K562 (cell line): ENCODE measurements at regions not wholly inside any gene's neighbourhood (a gene's known extent, or its start where the extent isn't known, plus 50 kb on each side); places are given as distances from the start of the nearest gene placed in this dataset.

ENCODE experiments used
- ATAC-seq: fragments of 200-7000 bp; cut with Tn5 transposase; 3 replicates; pipeline ENCODE4 v1.9.1; 2020; ENCODE audit warnings: moderate library complexity
- BruUV-seq: library from RNA; stranded (reverse); fragments of 400-500 nt; replicated peaks from 2 replicates; lab custom pipeline; 2021; lab: Mats Ljungman, UMichigan
- CTCF ChIA-PET: fragments of 300-600 bp; formaldehyde crosslinking; extraction: SDS; loops from one replicate; lab custom pipeline; 2021; ENCODE audit warnings: low intra/inter-chr PET ratio; lab: Yijun Ruan, JAX
- POLR2A ChIA-PET: fragments of 300-600, 350-650 bp; sonication (Branson Sonifier 250); formaldehyde crosslinking; extraction: SDS; loops from one replicate; lab custom pipeline; 2021; ENCODE audit warnings: antibody characterized with exemption, inconsistent platforms; lab: Yijun Ruan, JAX
- DNase-seq, 4 experiments: peaks; one replicate each; pipeline versions ENCODE4 v3.0.0 to v3.0.0-alpha.2; 2011 to 2018; ENCODE audit warnings: low spot score in 3 of 4, mixed read lengths in 3 of 4; ENCODE audit errors: extremely low read depth in 1 of 4
- FAIRE-seq: peaks from 2 replicates; lab custom pipeline; 2011; peaks lifted over from hg19 to GRCh38; lab: Jason Lieb, UNC
- H2AFZ ChIP-seq: 2 replicates; pipeline ENCODE4 v1.6.0; 2011; ENCODE audit warnings: low read depth, low read length, control low read depth, inconsistent platforms
- H3K27ac ChIP-seq: fragments of 200-600 bp; 3 replicates; pipeline ENCODE4 v1.8.0; 2011; ENCODE audit warnings: low read depth, mild to moderate bottlenecking, control low read depth, inconsistent platforms, low read length, moderate library complexity, mixed read lengths; ENCODE audit errors: extremely low read depth
- H3K27me3 ChIP-seq, 2 experiments: fragments of 300-600 bp in 1 of 2; 2 replicates in 1 of 2; 3 replicates in 1 of 2; pipeline versions ENCODE4 v1.6.0 to v1.8.0; 2011; ENCODE audit warnings: inconsistent platforms in 2 of 2, low read length in 2 of 2, mild to moderate bottlenecking in 1 of 2, mixed read lengths in 1 of 2, moderate library complexity in 1 of 2; ENCODE audit not compliant: control insufficient read depth in 2 of 2, insufficient read depth in 2 of 2
- H3K36me3 ChIP-seq: fragments of 300-600 bp; 3 replicates; pipeline ENCODE4 v1.8.0; 2011; ENCODE audit warnings: mild to moderate bottlenecking, low read length, inconsistent platforms; ENCODE audit not compliant: control insufficient read depth, insufficient read depth
- H3K4me1 ChIP-seq, 2 experiments: fragments of 200-600 bp in 1 of 2; replicated peaks in 1 of 2; 2 replicates in 1 of 2; 3 replicates in 1 of 2; pipeline versions ENCODE4 v1.5.1 to v1.8.0; 2011; ENCODE audit warnings: inconsistent platforms in 2 of 2, low read length in 2 of 2, mild to moderate bottlenecking in 1 of 2, mixed read lengths in 1 of 2, moderate library complexity in 1 of 2; ENCODE audit not compliant: control insufficient read depth in 2 of 2, insufficient read depth in 2 of 2
- H3K4me2 ChIP-seq: 2 replicates; pipeline ENCODE4 v1.6.1; 2011; ENCODE audit warnings: low read length, control low read depth, inconsistent platforms, mixed read lengths; ENCODE audit not compliant: insufficient read depth
- H3K4me3 ChIP-seq: fragments of 200-600 bp; sonication (generic), shearing (Covaris generic); 2 replicates; pipeline ENCODE4 v1.5.1; 2016; ENCODE audit warnings: control low read depth, inconsistent platforms
- H3K79me2 ChIP-seq: fragments of 200-600 bp; 3 replicates; pipeline ENCODE4 v1.8.0; 2011; ENCODE audit warnings: low read length, inconsistent platforms; ENCODE audit not compliant: control insufficient read depth, insufficient read depth
- H3K9ac ChIP-seq, 2 experiments: 2 replicates each; pipeline versions ENCODE4 v1.6.0 to v1.6.1; 2011; ENCODE audit warnings: low read depth in 2 of 2, low read length in 2 of 2, control low read depth in 1 of 2, inconsistent platforms in 1 of 2, mild to moderate bottlenecking in 1 of 2, mixed read lengths in 1 of 2; ENCODE audit not compliant: insufficient read depth in 1 of 2
- H3K9me1 ChIP-seq: one replicate; pipeline ENCODE4 v1.6.0; 2011; ENCODE audit warnings: inconsistent platforms, mild to moderate bottlenecking, low read length, moderate library complexity; ENCODE audit not compliant: control insufficient read depth, insufficient read depth
- H3K9me3 ChIP-seq: replicated peaks from 2 replicates; pipeline ENCODE4 v1.5.1; 2011; ENCODE audit warnings: low read depth, low read length, inconsistent platforms; ENCODE audit not compliant: control insufficient read depth, insufficient read depth
- H4K20me1 ChIP-seq: replicated peaks from 2 replicates; pipeline ENCODE4 v1.6.1; 2011; ENCODE audit warnings: low read length, inconsistent platforms, mixed read lengths; ENCODE audit not compliant: control insufficient read depth, insufficient read depth
- BRF1 ChIP-seq: IDR thresholded peaks from 3 replicates; pipeline ENCODE4 v1.6.1; 2011; ENCODE audit warnings: borderline replicate concordance, mild to moderate bottlenecking; ENCODE audit not compliant: insufficient read length; ENCODE audit errors: extremely low read depth
- ETV1 ChIP-seq: fragments of 450-650 bp; conservative IDR thresholded peaks from 2 replicates; pipeline ENCODE4 v1.6.1; 2016; ENCODE audit warnings: missing genetic modification characterization, control low read depth, low read depth, missing compliant biosample characterization
- HMG20A ChIP-seq: fragments of 450-650 bp; formaldehyde crosslinking; conservative IDR thresholded peaks from 2 replicates; pipeline ENCODE4 v1.4.0; 2020; ENCODE audit warnings: mild to moderate bottlenecking, mixed read lengths
- L3MBTL2 ChIP-seq: fragments of 450-650 bp; IDR thresholded peaks from 2 replicates; pipeline ENCODE4 v1.6.1; 2016; ENCODE audit warnings: mild to moderate bottlenecking, moderate library complexity
- NEUROD1 ChIP-seq: fragments of 150-350 bp; IDR thresholded peaks from 2 replicates; pipeline ENCODE4 v1.6.1; 2014; ENCODE audit warnings: borderline replicate concordance, low read length, low read depth; ENCODE audit not compliant: partially characterized antibody
- NFRKB ChIP-seq: fragments of 450-650 bp; IDR thresholded peaks from 2 replicates; pipeline ENCODE4 v1.6.1; 2016; ENCODE audit warnings: low read depth
- SIRT6 ChIP-seq: IDR thresholded peaks from one replicate; pipeline ENCODE4 v1.6.1; 2012; ENCODE audit warnings: low read depth, mild to moderate bottlenecking, control low read depth, inconsistent platforms, low read length, moderate library complexity
- SRSF9 ChIP-seq: fragments of 200-400 bp; formaldehyde crosslinking; IDR thresholded peaks from 2 replicates; pipeline ENCODE4 v1.6.1; 2017; ENCODE audit warnings: low read depth, low read length, borderline replicate concordance
- STAG1 ChIP-seq: sonication (generic); formaldehyde crosslinking; IDR thresholded peaks from 2 replicates; pipeline ENCODE4 v1.5.0; 2020; ENCODE audit warnings: missing genetic modification reagents, borderline replicate concordance
- TEAD4 ChIP-seq, 2 experiments: sonication (generic) in 1 of 2; formaldehyde crosslinking in 1 of 2; IDR thresholded peaks; 2 replicates each; pipeline versions ENCODE4 v1.6.1 to v1.8.0; 2012 to 2022; ENCODE audit warnings: borderline replicate concordance in 1 of 2, inconsistent platforms in 1 of 2, low read length in 1 of 2, mild to moderate bottlenecking in 1 of 2, missing genetic modification reagents in 1 of 2
- ZNF444 ChIP-seq: fragments of 250-450 bp; sonication (Bioruptor Pico); IDR thresholded peaks from 2 replicates; pipeline ENCODE4 v1.4.0; 2020; ENCODE audit warnings: mild to moderate bottlenecking, moderate library complexity
- WGBS: fragments of 100-300 bp; shearing (Covaris generic); methylation state at CpG from one replicate; pipeline ENCODE4 v1.1.6; 2016; ENCODE audit warnings: low coverage, mixed read lengths; ENCODE audit not compliant: insufficient coverage; ENCODE audit errors: missing lambda C conversion rate; 5-methylcytosine and 5-hydroxymethylcytosine counted together
- in situ Hi-C: fragments of 300-500 bp; cut with MboI; formaldehyde crosslinking; loops from 4 replicates; pipeline ENCODE4 v1.15.0; 2018; ENCODE audit warnings: inconsistent platforms, mixed read lengths
- intact Hi-C: fragments of 100-400 bp; cut with micrococcal nuclease; formaldehyde crosslinking; loops from 2 replicates; pipeline ENCODE4 v1.14.2; 2022
- TF ChIP-seq, protein P1 (sequence below): fragments of 250-450 bp; sonication (Bioruptor Pico); IDR thresholded peaks from 2 replicates; pipeline ENCODE4 v1.5.0; 2021
- TF ChIP-seq, protein P2 (sequence below): sonication (generic); formaldehyde crosslinking; IDR thresholded peaks from 2 replicates; pipeline ENCODE4 v1.8.0; 2022; ENCODE audit warnings: mild to moderate bottlenecking, missing genetic modification reagents
- TF ChIP-seq, protein P3 (sequence below): fragments of 450-650 bp; IDR thresholded peaks from 2 replicates; pipeline ENCODE4 v1.6.1; 2017; ENCODE audit warnings: mild to moderate bottlenecking, moderate library complexity
- TF ChIP-seq, protein P4 (sequence below): fragments of 450-650 bp; formaldehyde crosslinking; IDR thresholded peaks from 2 replicates; pipeline ENCODE4 v1.4.0; 2020; ENCODE audit warnings: mild to moderate bottlenecking

DNA sequence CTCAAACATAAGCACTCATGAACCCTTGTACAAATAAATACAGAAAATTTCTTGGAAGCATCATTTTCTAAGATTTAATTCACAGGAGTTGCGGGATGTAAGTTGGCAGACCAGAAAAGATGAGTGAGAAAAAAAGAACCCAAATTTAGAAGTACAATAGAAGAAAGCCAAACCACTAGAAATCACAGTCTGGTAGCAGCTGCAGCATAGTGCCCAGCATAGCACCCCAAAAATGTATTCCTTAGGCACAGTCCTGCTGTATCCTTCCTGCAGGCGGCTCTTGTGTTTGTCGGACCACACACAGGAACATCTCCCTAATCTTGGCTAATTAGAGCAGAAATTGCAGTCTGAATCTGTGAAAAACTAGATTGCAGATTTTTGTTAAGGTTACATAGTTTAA lies 208.5 kb upstream of the TRPM3 start:
- no TSS peak for BruUV-seq
- WGBS, result 0% methylated on average over 3 of the region's 3 CpGs
- DNase-seq, result no peak
- no peak overlapping the region for H3K27ac ChIP-seq
- no peaks in the 10 kb centered on the region for H3K27me3 ChIP-seq
- intact Hi-C loops, result no loop called here
- H4K20me1 ChIP-seq, result no peaks in the 10 kb centered on the region
- H3K4me1 ChIP-seq, result no peaks in the 10 kb centered on the region
- CTCF ChIA-PET, result no interaction called here
- H3K4me2 ChIP-seq, result no peak overlapping the region
- H3K9me3 ChIP-seq, result no peaks in the 10 kb centered on the region
- H2AFZ ChIP-seq, result no peak overlapping the region
- no peak overlapping the region for H3K9ac ChIP-seq
- no peak overlapping the region for H3K4me3 ChIP-seq
- no peaks in the 10 kb centered on the region for H3K79me2 ChIP-seq
- POLR2A ChIA-PET, result no interaction called here
- no peaks in the 10 kb centered on the region for H3K9me1 ChIP-seq
- H3K36me3 ChIP-seq, result no peaks in the 10 kb centered on the region
- in situ Hi-C loops, result no loop called here
- no peak for ATAC-seq
- TF ChIP-seq BRF1 (no peak), L3MBTL2 (no peak), HMG20A (no peak), SRSF9 (no peak), ETV1 (tag) (no peak), SIRT6 (no peak), NEUROD1 (no peak), ZNF444 (CRISPR knock-in tag) (no peak), NFRKB (no peak), STAG1 (CRISPR knock-in tag) (no peak), TEAD4 (IDR thresholded peaks at IDR 0.05; ENCODE audit: low read length) (no peak), TEAD4 (CRISPR knock-in tag; IDR thresholded peaks at IDR 0.05; ENCODE audit: borderline replicate concordance) (no peak)
- TF ChIP-seq, protein P1, sequence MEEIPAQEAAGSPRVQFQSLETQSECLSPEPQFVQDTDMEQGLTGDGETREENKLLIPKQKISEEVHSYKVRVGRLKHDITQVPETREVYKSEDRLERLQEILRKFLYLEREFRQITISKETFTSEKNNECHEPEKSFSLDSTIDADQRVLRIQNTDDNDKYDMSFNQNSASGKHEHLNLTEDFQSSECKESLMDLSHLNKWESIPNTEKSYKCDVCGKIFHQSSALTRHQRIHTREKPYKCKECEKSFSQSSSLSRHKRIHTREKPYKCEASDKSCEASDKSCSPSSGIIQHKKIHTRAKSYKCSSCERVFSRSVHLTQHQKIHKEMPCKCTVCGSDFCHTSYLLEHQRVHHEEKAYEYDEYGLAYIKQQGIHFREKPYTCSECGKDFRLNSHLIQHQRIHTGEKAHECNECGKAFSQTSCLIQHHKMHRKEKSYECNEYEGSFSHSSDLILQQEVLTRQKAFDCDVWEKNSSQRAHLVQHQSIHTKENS (CRISPR knock-in tag), result no peak
- TF ChIP-seq, protein P2, sequence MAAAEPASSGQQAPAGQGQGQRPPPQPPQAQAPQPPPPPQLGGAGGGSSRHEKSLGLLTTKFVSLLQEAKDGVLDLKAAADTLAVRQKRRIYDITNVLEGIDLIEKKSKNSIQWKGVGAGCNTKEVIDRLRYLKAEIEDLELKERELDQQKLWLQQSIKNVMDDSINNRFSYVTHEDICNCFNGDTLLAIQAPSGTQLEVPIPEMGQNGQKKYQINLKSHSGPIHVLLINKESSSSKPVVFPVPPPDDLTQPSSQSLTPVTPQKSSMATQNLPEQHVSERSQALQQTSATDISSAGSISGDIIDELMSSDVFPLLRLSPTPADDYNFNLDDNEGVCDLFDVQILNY (CRISPR knock-in tag), result no peak
- TF ChIP-seq, protein P3, sequence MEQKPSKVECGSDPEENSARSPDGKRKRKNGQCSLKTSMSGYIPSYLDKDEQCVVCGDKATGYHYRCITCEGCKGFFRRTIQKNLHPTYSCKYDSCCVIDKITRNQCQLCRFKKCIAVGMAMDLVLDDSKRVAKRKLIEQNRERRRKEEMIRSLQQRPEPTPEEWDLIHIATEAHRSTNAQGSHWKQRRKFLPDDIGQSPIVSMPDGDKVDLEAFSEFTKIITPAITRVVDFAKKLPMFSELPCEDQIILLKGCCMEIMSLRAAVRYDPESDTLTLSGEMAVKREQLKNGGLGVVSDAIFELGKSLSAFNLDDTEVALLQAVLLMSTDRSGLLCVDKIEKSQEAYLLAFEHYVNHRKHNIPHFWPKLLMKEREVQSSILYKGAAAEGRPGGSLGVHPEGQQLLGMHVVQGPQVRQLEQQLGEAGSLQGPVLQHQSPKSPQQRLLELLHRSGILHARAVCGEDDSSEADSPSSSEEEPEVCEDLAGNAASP, result no peak
- TF ChIP-seq, protein P4, sequence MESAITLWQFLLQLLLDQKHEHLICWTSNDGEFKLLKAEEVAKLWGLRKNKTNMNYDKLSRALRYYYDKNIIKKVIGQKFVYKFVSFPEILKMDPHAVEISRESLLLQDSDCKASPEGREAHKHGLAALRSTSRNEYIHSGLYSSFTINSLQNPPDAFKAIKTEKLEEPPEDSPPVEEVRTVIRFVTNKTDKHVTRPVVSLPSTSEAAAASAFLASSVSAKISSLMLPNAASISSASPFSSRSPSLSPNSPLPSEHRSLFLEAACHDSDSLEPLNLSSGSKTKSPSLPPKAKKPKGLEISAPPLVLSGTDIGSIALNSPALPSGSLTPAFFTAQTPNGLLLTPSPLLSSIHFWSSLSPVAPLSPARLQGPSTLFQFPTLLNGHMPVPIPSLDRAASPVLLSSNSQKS (CRISPR knock-in tag), result no peak
- no peak for FAIRE-seq
